Astrocyte (in vitro differentiated cells and primary cell): ENCODE measurements at regions not wholly inside any gene's neighbourhood (a gene's known extent, or its start where the extent isn't known, plus 50 kb on each side); places are given as distances from the start of the nearest gene placed in this dataset.

ENCODE experiments used
- DNase-seq: peaks from one replicate; pipeline ENCODE4 v3.0.0-alpha.2; 2010; ENCODE audit warnings: low read depth
- FAIRE-seq: peaks from 2 replicates; lab custom pipeline; 2011; peaks lifted over from hg19 to GRCh38; lab: Jason Lieb, UNC
- H2AFZ ChIP-seq: 2 replicates; pipeline ENCODE4 v1.6.0; 2012; ENCODE audit warnings: low read depth, low read length, inconsistent platforms
- H3K27ac ChIP-seq: 2 replicates; pipeline ENCODE4 v1.5.1; 2011; ENCODE audit warnings: low read depth, low read length, inconsistent platforms
- H3K27me3 ChIP-seq: 2 replicates; pipeline ENCODE4 v1.6.0; 2011; ENCODE audit warnings: low read length, inconsistent platforms; ENCODE audit not compliant: insufficient read depth
- H3K36me3 ChIP-seq: 2 replicates; pipeline ENCODE4 v1.5.1; 2011; ENCODE audit warnings: low read length, inconsistent platforms; ENCODE audit not compliant: insufficient read depth
- H3K4me1 ChIP-seq: 2 replicates; pipeline ENCODE4 v1.5.1; 2011; ENCODE audit warnings: low read length, inconsistent platforms; ENCODE audit not compliant: insufficient read depth
- H3K4me2 ChIP-seq: 2 replicates; pipeline ENCODE4 v1.6.0; 2012; ENCODE audit warnings: low read length, inconsistent platforms
- H3K4me3 ChIP-seq: 2 replicates; pipeline ENCODE4 v1.5.1; 2011; ENCODE audit warnings: low read depth, mild to moderate bottlenecking, low read length, inconsistent platforms; ENCODE audit not compliant: insufficient read depth
- H3K79me2 ChIP-seq: 2 replicates; pipeline ENCODE4 v1.6.0; 2012; ENCODE audit warnings: mild to moderate bottlenecking, low read length, inconsistent platforms; ENCODE audit not compliant: insufficient read depth
- H3K9ac ChIP-seq: 2 replicates; pipeline ENCODE4 v1.6.0; 2012; ENCODE audit warnings: mild to moderate bottlenecking, low read length, inconsistent platforms
- H3K9me3 ChIP-seq: 2 replicates; pipeline ENCODE4 v1.5.1; 2012; ENCODE audit warnings: low read depth, mild to moderate bottlenecking, low read length, inconsistent platforms; ENCODE audit not compliant: insufficient read depth
- H4K20me1 ChIP-seq: 2 replicates; pipeline ENCODE4 v1.6.0; 2012; ENCODE audit warnings: low read length, inconsistent platforms; ENCODE audit not compliant: insufficient read depth
- H3K27ac Mint-ChIP-seq: one replicate; pipeline ENCODE4 v1.8.0; 2021; ENCODE audit warnings: mild to moderate bottlenecking, mixed read lengths; ENCODE audit not compliant: unreplicated experiment
- H3K27me3 Mint-ChIP-seq: one replicate; pipeline ENCODE4 v1.8.0; 2021; ENCODE audit warnings: low read depth, mixed read lengths; ENCODE audit not compliant: unreplicated experiment
- H3K36me3 Mint-ChIP-seq: one replicate; pipeline ENCODE4 v1.8.0; 2021; ENCODE audit warnings: low read depth, mixed read lengths; ENCODE audit not compliant: unreplicated experiment
- H3K4me1 Mint-ChIP-seq: one replicate; pipeline ENCODE4 v1.8.0; 2021; ENCODE audit warnings: low read depth, mixed read lengths; ENCODE audit not compliant: unreplicated experiment
- H3K4me3 Mint-ChIP-seq: one replicate; pipeline ENCODE4 v1.8.0; 2021; ENCODE audit warnings: mild to moderate bottlenecking, moderate library complexity, mixed read lengths; ENCODE audit not compliant: unreplicated experiment
- H3K9me3 Mint-ChIP-seq: one replicate; pipeline ENCODE4 v1.8.0; 2021; ENCODE audit warnings: mild to moderate bottlenecking, mixed read lengths; ENCODE audit not compliant: unreplicated experiment
- EZH2 ChIP-seq: IDR thresholded peaks from 2 replicates; pipeline ENCODE4 v1.6.1; 2012; ENCODE audit warnings: mild to moderate bottlenecking, low read length, inconsistent platforms; ENCODE audit not compliant: insufficient read depth
- TF ChIP-seq, protein P1 (sequence below): IDR thresholded peaks from 2 replicates; pipeline ENCODE4 v1.5.1; 2011; ENCODE audit warnings: low read depth, mild to moderate bottlenecking, inconsistent platforms, low read length, moderate library complexity; ENCODE audit not compliant: insufficient read depth

- H3K4me1 ChIP-seq = no peaks in the 10 kb centered on the region
- no peak overlapping the region for H3K27ac ChIP-seq
- no peaks in the 10 kb centered on the region for H3K9me3 ChIP-seq
- no peaks in the 10 kb centered on the region for H3K79me2 ChIP-seq
- DNase-seq (no peak), FAIRE-seq (no peak)
- Mint-ChIP-seq H3K36me3 (no peaks in the 10 kb centered on the region), H3K4me1 (no peaks in the 10 kb centered on the region), H3K9me3 (no peaks in the 10 kb centered on the region), H3K27me3 (peaks cover 4% of the 10 kb centered on the region), H3K4me3 (no peak overlapping the region), H3K27ac (no peak overlapping the region)
- no peaks in the 10 kb centered on the region for H3K36me3 ChIP-seq
- H4K20me1 ChIP-seq = no peaks in the 10 kb centered on the region
- peaks cover 4% of the 10 kb centered on the region for H3K27me3 ChIP-seq
- TF ChIP-seq EZH2 = no peak
- no peak overlapping the region for H3K4me3 ChIP-seq
- no peak overlapping the region for H3K9ac ChIP-seq
- H2AFZ ChIP-seq = no peak overlapping the region
- no peak overlapping the region for H3K4me2 ChIP-seq
These were observed 160.7 kb upstream of the ARID2 start for GRCh38 chr12:45568808-45569207.

DNA sequence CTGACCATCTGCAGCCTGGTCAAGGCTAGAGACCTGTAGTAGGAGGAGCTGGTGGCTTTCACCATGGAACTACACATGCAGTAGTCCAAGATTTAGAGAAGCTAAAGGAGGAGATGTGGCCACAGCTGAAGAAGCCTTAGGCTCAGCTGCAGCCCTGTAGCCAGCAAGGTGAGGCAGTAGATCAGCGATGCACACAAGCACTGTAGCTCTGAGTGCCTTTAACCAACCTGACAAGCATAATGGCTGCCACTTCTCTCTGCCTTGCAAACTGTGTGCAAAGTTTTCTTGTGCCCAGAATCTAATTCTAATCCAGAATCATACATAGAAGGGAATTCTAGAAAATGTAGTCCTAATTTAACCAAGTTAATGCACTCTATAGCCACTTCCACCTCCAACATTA lies 159.0 kb upstream of the ARID2 start:
- H3K4me2 ChIP-seq = no peak overlapping the region
- no peak overlapping the region for H3K4me3 ChIP-seq
- Mint-ChIP-seq H3K27me3 (peaks cover 7% of the 10 kb centered on the region), H3K27ac (no peak overlapping the region), H3K9me3 (no peaks in the 10 kb centered on the region), H3K4me1 (no peaks in the 10 kb centered on the region), H3K4me3 (no peak overlapping the region), H3K36me3 (no peaks in the 10 kb centered on the region)
- H3K4me1 ChIP-seq = no peaks in the 10 kb centered on the region
- H2AFZ ChIP-seq = no peak overlapping the region
- DNase-seq (no peak), FAIRE-seq (no peak)
- no peaks in the 10 kb centered on the region for H4K20me1 ChIP-seq
- no peak overlapping the region for H3K27ac ChIP-seq
- H3K9ac ChIP-seq = no peak overlapping the region
- no peaks in the 10 kb centered on the region for H3K9me3 ChIP-seq
- peaks cover 4% of the 10 kb centered on the region for H3K27me3 ChIP-seq
- no peaks in the 10 kb centered on the region for H3K36me3 ChIP-seq
- H3K79me2 ChIP-seq = no peaks in the 10 kb centered on the region
- TF ChIP-seq, protein P1, sequence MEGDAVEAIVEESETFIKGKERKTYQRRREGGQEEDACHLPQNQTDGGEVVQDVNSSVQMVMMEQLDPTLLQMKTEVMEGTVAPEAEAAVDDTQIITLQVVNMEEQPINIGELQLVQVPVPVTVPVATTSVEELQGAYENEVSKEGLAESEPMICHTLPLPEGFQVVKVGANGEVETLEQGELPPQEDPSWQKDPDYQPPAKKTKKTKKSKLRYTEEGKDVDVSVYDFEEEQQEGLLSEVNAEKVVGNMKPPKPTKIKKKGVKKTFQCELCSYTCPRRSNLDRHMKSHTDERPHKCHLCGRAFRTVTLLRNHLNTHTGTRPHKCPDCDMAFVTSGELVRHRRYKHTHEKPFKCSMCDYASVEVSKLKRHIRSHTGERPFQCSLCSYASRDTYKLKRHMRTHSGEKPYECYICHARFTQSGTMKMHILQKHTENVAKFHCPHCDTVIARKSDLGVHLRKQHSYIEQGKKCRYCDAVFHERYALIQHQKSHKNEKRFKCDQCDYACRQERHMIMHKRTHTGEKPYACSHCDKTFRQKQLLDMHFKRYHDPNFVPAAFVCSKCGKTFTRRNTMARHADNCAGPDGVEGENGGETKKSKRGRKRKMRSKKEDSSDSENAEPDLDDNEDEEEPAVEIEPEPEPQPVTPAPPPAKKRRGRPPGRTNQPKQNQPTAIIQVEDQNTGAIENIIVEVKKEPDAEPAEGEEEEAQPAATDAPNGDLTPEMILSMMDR = no peak
- no peak for TF ChIP-seq EZH2

DNA sequence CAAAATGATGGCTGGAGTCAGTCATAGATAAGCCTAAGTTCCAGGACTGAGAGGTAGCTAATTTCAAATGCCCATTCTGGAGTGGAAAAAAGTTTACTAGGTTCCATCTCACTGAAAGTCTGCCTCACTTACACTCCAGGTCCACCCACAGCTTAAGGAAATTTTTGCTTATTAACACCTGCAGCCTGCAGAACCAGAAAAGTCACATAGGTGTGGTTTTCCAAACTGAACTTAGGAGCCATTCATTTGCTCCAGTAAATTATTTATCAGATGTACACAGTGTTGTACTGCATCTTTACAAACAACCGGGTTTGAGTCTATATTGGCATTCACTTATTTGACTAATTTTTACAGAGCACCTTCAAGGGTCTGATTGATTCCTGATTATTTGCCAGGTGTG lies 157.4 kb upstream of the ARID2 start:
- no peak for FAIRE-seq
- Histone ChIP-seq H3K4me3 (no peak overlapping the region), H3K9ac (no peak overlapping the region), H3K27me3 (peaks cover 4% of the 10 kb centered on the region), H2AFZ (no peak overlapping the region), H3K79me2 (no peaks in the 10 kb centered on the region), H3K4me2 (no peak overlapping the region), H3K27ac (no peak overlapping the region), H4K20me1 (no peaks in the 10 kb centered on the region), H3K4me1 (no peaks in the 10 kb centered on the region), H3K36me3 (no peaks in the 10 kb centered on the region), H3K9me3 (no peaks in the 10 kb centered on the region)
- Mint-ChIP-seq H3K4me1 (no peaks in the 10 kb centered on the region), H3K4me3 (no peak overlapping the region), H3K9me3 (no peaks in the 10 kb centered on the region), H3K36me3 (no peaks in the 10 kb centered on the region), H3K27me3 (peaks cover 7% of the 10 kb centered on the region), H3K27ac (no peak overlapping the region)
- TF ChIP-seq EZH2 = no peak
- TF ChIP-seq, protein P1 = no peak
- no peak for DNase-seq
